GM10248 (cell line): ENCODE measurements at regions not wholly inside any gene's neighbourhood (a gene's known extent, or its start where the extent isn't known, plus 50 kb on each side); places are given as distances from the start of the nearest gene placed in this dataset.

Source experiments
- CTCF ChIA-PET: fragments of 300-600 bp; sonication (Branson Sonifier 250); formaldehyde crosslinking; extraction: SDS; loops from one replicate; lab custom pipeline; 2021; ENCODE audit warnings: antibody characterized with exemption; lab: Yijun Ruan, JAX
- POLR2A ChIA-PET: fragments of 350-650 bp; sonication (Branson Sonifier 250); formaldehyde crosslinking; extraction: SDS; loops from one replicate; lab custom pipeline; 2020; ENCODE audit warnings: antibody characterized with exemption; lab: Yijun Ruan, JAX
- DNase-seq: peaks from one replicate; pipeline ENCODE4 v3.0.0; 2012; ENCODE audit errors: extremely low spot score
- CTCF ChIP-seq: IDR thresholded peaks from 2 replicates; pipeline ENCODE4 v1.5.1; 2012; ENCODE audit warnings: mild to moderate bottlenecking, low read depth; ENCODE audit errors: extremely low read depth, missing control alignments, control extremely low read depth

- no peak for TF ChIP-seq CTCF
- ChIA-PET CTCF (no interaction called here), POLR2A (no interaction called here)
- DNase-seq, result no peak
Observed at GRCh38 chr9:113783475-113783874, 92.6 kb upstream of the ZNF618 start.

GRCh38 chr9:113785334-113785733 is 90.8 kb upstream of the ZNF618 start:
- no peak for TF ChIP-seq CTCF
- DNase-seq, result no peak
- ChIA-PET CTCF (interaction anchor here (2.3 kb wide), 1 partner anchor 22 kb away, joined by 8 read pairs; no protein-coding TSS in a partner anchor), POLR2A (no interaction called here)

GRCh38 chr9:113786071-113786470 is 90.0 kb upstream of the ZNF618 start:
- TF ChIP-seq CTCF, result no peak
- POLR2A ChIA-PET, result no interaction called here
- CTCF ChIA-PET, result interaction anchor here (2.3 kb wide), 1 partner anchor 21 kb away, joined by 8 read pairs; no protein-coding TSS in a partner anchor
- DNase-seq, result no peak

GRCh38 chr9:113787871-113788270 is 88.2 kb upstream of the ZNF618 start:
- no peak for TF ChIP-seq CTCF
- no peak for DNase-seq
- CTCF ChIA-PET, result no interaction called here
- POLR2A ChIA-PET, result no interaction called here

- TF ChIP-seq CTCF, result no peak
- DNase-seq, result no peak
- ChIA-PET CTCF (no interaction called here), POLR2A (no interaction called here)
Observed at GRCh38 chr9:113788616-113789330, 87.3 kb upstream of the ZNF618 start.

- DNase-seq, result no peak
- ChIA-PET CTCF (no interaction called here), POLR2A (no interaction called here)
- no peak for TF ChIP-seq CTCF
Observed at GRCh38 chr9:113790093-113790492, 86.0 kb upstream of the ZNF618 start.
